CD14-positive monocyte (primary cell): ENCODE measurements at regions not wholly inside any gene's neighbourhood (a gene's known extent, or its start where the extent isn't known, plus 50 kb on each side); places are given as distances from the start of the nearest gene placed in this dataset.

ENCODE experiments used
- DNase-seq, 3 donors: peaks; one replicate each; pipeline ENCODE4 v3.0.0-alpha.2; 2011 to 2022
- H2AFZ ChIP-seq: 2 replicates; pipeline ENCODE4 v1.6.0; 2012; ENCODE audit warnings: mild to moderate bottlenecking, low read depth, low read length, inconsistent platforms; ENCODE audit not compliant: insufficient read depth, poor library complexity, severe bottlenecking
- H3K27ac ChIP-seq, 2 donors: 1 replicate in 1 of 2; 2 replicates in 1 of 2; pipeline ENCODE4 v1.5.1; 2012 to 2013; ENCODE audit warnings: low read length in 2 of 2, control low read depth in 1 of 2, inconsistent platforms in 1 of 2, low read depth in 1 of 2, mild to moderate bottlenecking in 1 of 2
- H3K27me3 ChIP-seq, 2 donors: one replicate each; pipeline versions ENCODE4 v1.6.0 to v1.6.1; 2011 to 2013; ENCODE audit warnings: low read length in 2 of 2; ENCODE audit not compliant: control insufficient read depth in 2 of 2, insufficient read depth in 2 of 2
- H3K36me3 ChIP-seq, 2 donors: replicated peaks in 1 of 2; 1 replicate in 1 of 2; 2 replicates in 1 of 2; pipeline versions ENCODE4 v1.5.1 to v1.6.1; 2012 to 2013; ENCODE audit warnings: low read length in 2 of 2, control low read depth in 1 of 2, inconsistent platforms in 1 of 2, mild to moderate bottlenecking in 1 of 2; ENCODE audit not compliant: insufficient read depth in 2 of 2, control insufficient read depth in 1 of 2
- H3K4me1 ChIP-seq, 2 donors: 1 replicate in 1 of 2; 2 replicates in 1 of 2; pipeline versions ENCODE4 v1.5.1 to v1.6.1; 2012 to 2013; ENCODE audit warnings: low read length in 2 of 2, control low read depth in 1 of 2, inconsistent platforms in 1 of 2, mild to moderate bottlenecking in 1 of 2, moderate library complexity in 1 of 2; ENCODE audit not compliant: insufficient read depth in 2 of 2, control insufficient read depth in 1 of 2
- H3K4me2 ChIP-seq: replicated peaks from 2 replicates; pipeline ENCODE3; 2012; ENCODE audit warnings: low read length, moderate library complexity, mild to moderate bottlenecking; ENCODE audit not compliant: poor library complexity, severe bottlenecking; ENCODE audit errors: extremely low read depth
- H3K4me3 ChIP-seq, 3 experiments: fragments of 200-600 bp in 1 of 3; sonication (generic) in 1 of 3; replicated peaks in 1 of 3; 1 replicate in 2 of 3; 2 replicates in 1 of 3; pipeline ENCODE4 v1.5.1; 2011 to 2013; ENCODE audit warnings: low read length in 3 of 3, mild to moderate bottlenecking in 3 of 3, control low read depth in 2 of 3, low read depth in 2 of 3, inconsistent platforms in 1 of 3, moderate library complexity in 1 of 3
- H3K79me2 ChIP-seq: 2 replicates; pipeline ENCODE4 v1.6.0; 2012; ENCODE audit warnings: mild to moderate bottlenecking, control low read depth, inconsistent platforms, low read length, moderate library complexity; ENCODE audit not compliant: insufficient read depth
- H3K9ac ChIP-seq: 2 replicates; pipeline ENCODE4 v1.6.0; 2017; ENCODE audit warnings: low read length, mild to moderate bottlenecking; ENCODE audit not compliant: insufficient read depth, poor library complexity, severe bottlenecking
- H3K9me3 ChIP-seq, 2 donors: replicated peaks in 1 of 2; 1 replicate in 1 of 2; 2 replicates in 1 of 2; pipeline versions ENCODE4 v1.5.1 to v1.6.1; 2012 to 2013; ENCODE audit warnings: low read length in 2 of 2, control low read depth in 1 of 2; ENCODE audit not compliant: control insufficient read depth in 1 of 2, insufficient read depth in 1 of 2
- H4K20me1 ChIP-seq: 2 replicates; pipeline ENCODE4 v1.6.0; 2012; ENCODE audit warnings: mild to moderate bottlenecking, low read length, control low read depth, moderate library complexity; ENCODE audit not compliant: insufficient read depth
- H3K27ac Mint-ChIP-seq, 7 donors: one replicate each; pipeline ENCODE4 v1.8.0; 2020; ENCODE audit warnings: mild to moderate bottlenecking in 7 of 7, mixed read lengths in 7 of 7, moderate library complexity in 6 of 7, inconsistent platforms in 2 of 7
- H3K27me3 Mint-ChIP-seq, 3 donors: one replicate each; pipeline ENCODE4 v1.8.0; 2021 to 2022; ENCODE audit warnings: low read depth in 3 of 3, mild to moderate bottlenecking in 3 of 3, mixed read lengths in 3 of 3, moderate library complexity in 3 of 3, inconsistent platforms in 1 of 3
- H3K36me3 Mint-ChIP-seq, 2 donors: one replicate each; pipeline ENCODE4 v1.8.0; 2020; ENCODE audit warnings: mixed read lengths in 2 of 2, inconsistent platforms in 1 of 2, mild to moderate bottlenecking in 1 of 2
- H3K4me1 Mint-ChIP-seq: one replicate; pipeline ENCODE4 v1.8.0; 2020; ENCODE audit warnings: mild to moderate bottlenecking, mixed read lengths
- H3K4me3 Mint-ChIP-seq, 2 donors: one replicate each; pipeline ENCODE4 v1.8.0; 2020; ENCODE audit warnings: mild to moderate bottlenecking in 2 of 2, mixed read lengths in 2 of 2, moderate library complexity in 1 of 2
- H3K9me3 Mint-ChIP-seq, 7 donors: one replicate each; pipeline ENCODE4 v1.8.0; 2020 to 2022; ENCODE audit warnings: mixed read lengths in 7 of 7, mild to moderate bottlenecking in 6 of 7, moderate library complexity in 6 of 7, inconsistent platforms in 2 of 7
- WGBS: methylation state at CpG from one replicate; pipeline ENCODE4 v1.1.5; 2013; ENCODE audit warnings: missing lambda C conversion rate; ENCODE audit not compliant: insufficient coverage; 5-methylcytosine and 5-hydroxymethylcytosine counted together
- intact Hi-C, 2 donors: fragments of 100-400 bp; cut with micrococcal nuclease; formaldehyde crosslinking; loops; one replicate each; pipeline versions ENCODE4 v1.15.0 to v1.15.1; 2023
- TF ChIP-seq, protein P1 (sequence below): fragments of 200-600 bp; IDR thresholded peaks from one replicate; pipeline ENCODE4 v1.8.0; 2022; ENCODE audit warnings: antibody characterized with exemption, mild to moderate bottlenecking

DNA sequence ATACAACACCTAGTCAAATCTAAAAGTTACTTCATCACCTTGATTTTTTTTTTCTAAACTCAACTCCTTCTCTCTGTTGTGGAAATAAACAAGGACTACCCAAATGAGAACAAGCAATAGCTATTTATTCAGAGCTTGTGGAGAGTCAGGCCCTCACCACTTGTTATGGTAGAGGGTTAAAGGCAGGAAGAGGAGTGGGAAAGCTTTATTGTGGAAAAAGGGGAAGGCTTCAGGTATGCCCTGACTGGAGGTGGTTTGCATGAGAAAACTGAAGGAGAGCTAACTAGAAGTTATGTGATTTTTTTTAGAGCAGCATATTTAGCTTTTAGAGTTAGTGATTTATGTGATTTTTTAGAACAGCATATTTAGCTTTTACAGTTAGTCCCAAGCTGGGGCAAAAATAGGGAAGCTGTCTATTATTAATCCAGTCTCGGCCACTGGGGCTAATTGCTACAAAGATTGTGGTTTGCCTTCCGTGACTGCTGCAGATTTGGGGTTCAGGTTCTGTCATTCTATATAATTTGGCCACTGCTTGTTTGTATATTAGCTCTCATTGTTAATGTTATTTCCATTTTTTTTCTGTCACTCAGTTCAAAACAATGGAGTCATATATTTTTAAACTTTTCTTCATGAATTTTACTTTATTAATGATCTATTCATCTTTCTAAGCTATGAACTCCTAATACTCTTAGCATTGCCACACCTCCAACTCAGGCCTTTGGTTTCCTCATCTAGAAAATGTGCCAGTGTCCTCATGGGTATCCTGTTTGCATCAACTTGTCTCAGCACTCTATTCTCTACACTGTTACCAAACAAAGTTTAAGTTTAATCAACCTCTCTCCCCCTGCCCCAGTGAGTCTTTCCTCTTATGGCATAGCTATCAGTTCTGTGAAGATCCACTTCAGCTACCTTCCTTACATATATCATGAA is 713.0 kb downstream of the BRINP3 start:
- Histone ChIP-seq H3K27ac (no peak overlapping the region), H3K79me2 (no peaks in the 10 kb centered on the region), H3K36me3 (no peaks in the 10 kb centered on the region), H3K4me2 (no peak overlapping the region), H3K4me1 (no peaks in the 10 kb centered on the region), H3K27me3 (no peaks in the 10 kb centered on the region), H3K9me3 (peaks cover 8 to 11% of the 10 kb centered on the region in 2 donors), H3K4me3 (no peak overlapping the region), H4K20me1 (no peaks in the 10 kb centered on the region), H2AFZ (no peak overlapping the region), H3K9ac (no peak overlapping the region)
- Mint-ChIP-seq H3K27ac (peak overlapping the region in 1 of 7 donors; percentile 0), H3K36me3 (no peaks in the 10 kb centered on the region), H3K4me1 (no peaks in the 10 kb centered on the region), H3K9me3 (peaks cover 0 to 7% (median 2%) of the 10 kb centered on the region in 7 donors), H3K27me3 (peaks cover 0 to 1% (median 1%) of the 10 kb centered on the region in 3 donors), H3K4me3 (no peak overlapping the region)
- intact Hi-C loops = no loop called here
- TF ChIP-seq, protein P1, sequence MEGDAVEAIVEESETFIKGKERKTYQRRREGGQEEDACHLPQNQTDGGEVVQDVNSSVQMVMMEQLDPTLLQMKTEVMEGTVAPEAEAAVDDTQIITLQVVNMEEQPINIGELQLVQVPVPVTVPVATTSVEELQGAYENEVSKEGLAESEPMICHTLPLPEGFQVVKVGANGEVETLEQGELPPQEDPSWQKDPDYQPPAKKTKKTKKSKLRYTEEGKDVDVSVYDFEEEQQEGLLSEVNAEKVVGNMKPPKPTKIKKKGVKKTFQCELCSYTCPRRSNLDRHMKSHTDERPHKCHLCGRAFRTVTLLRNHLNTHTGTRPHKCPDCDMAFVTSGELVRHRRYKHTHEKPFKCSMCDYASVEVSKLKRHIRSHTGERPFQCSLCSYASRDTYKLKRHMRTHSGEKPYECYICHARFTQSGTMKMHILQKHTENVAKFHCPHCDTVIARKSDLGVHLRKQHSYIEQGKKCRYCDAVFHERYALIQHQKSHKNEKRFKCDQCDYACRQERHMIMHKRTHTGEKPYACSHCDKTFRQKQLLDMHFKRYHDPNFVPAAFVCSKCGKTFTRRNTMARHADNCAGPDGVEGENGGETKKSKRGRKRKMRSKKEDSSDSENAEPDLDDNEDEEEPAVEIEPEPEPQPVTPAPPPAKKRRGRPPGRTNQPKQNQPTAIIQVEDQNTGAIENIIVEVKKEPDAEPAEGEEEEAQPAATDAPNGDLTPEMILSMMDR = no peak
- no CpG with 5 or more reads among the region's 2 CpGs for WGBS
- DNase-seq = no peak

DNA sequence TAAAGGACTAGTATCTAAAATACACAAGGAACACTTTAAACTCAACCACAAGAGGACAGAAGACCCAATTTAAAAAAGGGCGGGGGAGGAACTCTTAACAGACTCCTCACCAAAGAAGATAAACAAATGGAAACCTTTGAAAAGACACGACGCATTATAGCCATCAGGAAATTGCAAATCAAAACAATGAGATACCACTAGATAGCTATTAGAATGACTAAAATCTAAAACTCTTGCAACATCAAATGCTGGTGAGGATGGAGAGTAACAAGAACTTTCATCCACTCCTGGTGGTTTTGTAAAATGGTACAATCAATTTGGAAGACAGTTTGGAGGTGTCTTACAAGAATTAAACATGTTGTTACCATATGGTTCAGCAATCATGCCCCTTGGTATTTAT is 708.2 kb downstream of the BRINP3 start:
- no peak overlapping the region for H2AFZ ChIP-seq
- no peak for DNase-seq
- Mint-ChIP-seq H3K9me3 (peaks cover 0 to 2% (median 1%) of the 10 kb centered on the region in 7 donors), H3K27ac (no peak overlapping the region), H3K4me1 (no peaks in the 10 kb centered on the region), H3K36me3 (no peaks in the 10 kb centered on the region), H3K27me3 (no peaks in the 10 kb centered on the region), H3K4me3 (no peak overlapping the region)
- H3K4me2 ChIP-seq = no peak overlapping the region
- TF ChIP-seq, protein P1 = no peak
- no peaks in the 10 kb centered on the region for H3K27me3 ChIP-seq
- WGBS = no CpG with 5 or more reads among the region's 3 CpGs
- H3K4me1 ChIP-seq = no peaks in the 10 kb centered on the region
- H3K79me2 ChIP-seq = no peaks in the 10 kb centered on the region
- no peak overlapping the region for H3K4me3 ChIP-seq
- no peak overlapping the region for H3K27ac ChIP-seq
- peaks cover 0 to 3% of the 10 kb centered on the region in 2 donors for H3K9me3 ChIP-seq
- no peak overlapping the region for H3K9ac ChIP-seq
- no peaks in the 10 kb centered on the region for H3K36me3 ChIP-seq
- intact Hi-C loops = no loop called here
- H4K20me1 ChIP-seq = no peaks in the 10 kb centered on the region
